LNCaP clone FGC (cell line): ENCODE measurements at regions not wholly inside any gene's neighbourhood (a gene's known extent, or its start where the extent isn't known, plus 50 kb on each side); places are given as distances from the start of the nearest gene placed in this dataset.

Experiments used
- DNase-seq: peaks from one replicate; pipeline ENCODE4 v3.0.0-alpha.2; 2011; ENCODE audit warnings: low read depth
- H3K4me3 ChIP-seq: 2 replicates; pipeline ENCODE4 v1.5.1; 2011; ENCODE audit warnings: mild to moderate bottlenecking, low read depth, low read length, control low read depth
- TF ChIP-seq, protein P1 (sequence below): IDR thresholded peaks from 2 replicates; pipeline ENCODE4 v1.5.1; 2012; ENCODE audit warnings: mild to moderate bottlenecking; ENCODE audit not compliant: control insufficient read depth, insufficient read depth; ENCODE audit errors: extremely low read depth

DNA sequence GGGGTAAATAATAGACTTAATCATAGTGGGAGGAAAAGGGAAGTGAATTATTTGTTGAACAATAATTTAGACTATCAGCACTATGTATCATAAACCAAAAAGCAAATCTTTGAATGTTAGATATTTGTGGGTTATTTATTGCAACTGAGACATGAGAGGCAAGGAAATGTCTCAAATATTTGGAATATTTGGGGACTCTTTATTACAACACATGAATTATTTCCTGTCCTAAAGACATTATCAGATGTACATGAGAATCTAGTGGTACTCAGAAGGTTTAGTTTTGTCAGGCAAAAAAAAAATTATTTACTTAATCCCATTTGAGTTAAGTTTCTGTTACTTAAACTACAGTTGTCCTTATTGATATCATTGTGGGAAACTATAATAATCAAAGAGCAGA, 91.1 kb downstream of the TLR4 start:
- TF ChIP-seq, protein P1, sequence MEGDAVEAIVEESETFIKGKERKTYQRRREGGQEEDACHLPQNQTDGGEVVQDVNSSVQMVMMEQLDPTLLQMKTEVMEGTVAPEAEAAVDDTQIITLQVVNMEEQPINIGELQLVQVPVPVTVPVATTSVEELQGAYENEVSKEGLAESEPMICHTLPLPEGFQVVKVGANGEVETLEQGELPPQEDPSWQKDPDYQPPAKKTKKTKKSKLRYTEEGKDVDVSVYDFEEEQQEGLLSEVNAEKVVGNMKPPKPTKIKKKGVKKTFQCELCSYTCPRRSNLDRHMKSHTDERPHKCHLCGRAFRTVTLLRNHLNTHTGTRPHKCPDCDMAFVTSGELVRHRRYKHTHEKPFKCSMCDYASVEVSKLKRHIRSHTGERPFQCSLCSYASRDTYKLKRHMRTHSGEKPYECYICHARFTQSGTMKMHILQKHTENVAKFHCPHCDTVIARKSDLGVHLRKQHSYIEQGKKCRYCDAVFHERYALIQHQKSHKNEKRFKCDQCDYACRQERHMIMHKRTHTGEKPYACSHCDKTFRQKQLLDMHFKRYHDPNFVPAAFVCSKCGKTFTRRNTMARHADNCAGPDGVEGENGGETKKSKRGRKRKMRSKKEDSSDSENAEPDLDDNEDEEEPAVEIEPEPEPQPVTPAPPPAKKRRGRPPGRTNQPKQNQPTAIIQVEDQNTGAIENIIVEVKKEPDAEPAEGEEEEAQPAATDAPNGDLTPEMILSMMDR = no peak
- DNase-seq = no peak
- H3K4me3 ChIP-seq = no peak overlapping the region

GRCh38 chr9:117796681-117797080, 92.5 kb downstream of the TLR4 start:
- TF ChIP-seq, protein P1 = no peak
- no peak for DNase-seq
- no peak overlapping the region for H3K4me3 ChIP-seq

DNA sequence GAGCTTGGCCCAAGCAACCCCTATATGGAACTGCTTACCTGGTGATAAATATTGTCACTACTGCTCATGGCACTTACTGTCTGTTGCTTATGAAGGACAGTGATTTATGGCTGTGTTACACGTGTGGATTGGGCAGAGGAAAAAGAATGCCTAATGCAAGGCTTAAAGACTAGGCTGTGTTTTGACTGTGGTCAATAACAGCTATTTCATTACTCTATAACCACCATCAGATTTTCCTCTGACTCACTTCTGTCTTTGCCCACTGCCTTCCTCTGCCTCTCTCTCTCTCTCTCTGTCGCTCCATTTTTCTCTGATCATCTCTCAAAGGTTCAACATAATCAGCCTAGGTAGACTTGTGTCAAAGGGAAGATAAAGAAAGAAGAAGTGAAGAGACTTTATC, 96.2 kb downstream of the TLR4 start:
- H3K4me3 ChIP-seq = no peak overlapping the region
- no peak for DNase-seq
- TF ChIP-seq, protein P1 = no peak

DNA sequence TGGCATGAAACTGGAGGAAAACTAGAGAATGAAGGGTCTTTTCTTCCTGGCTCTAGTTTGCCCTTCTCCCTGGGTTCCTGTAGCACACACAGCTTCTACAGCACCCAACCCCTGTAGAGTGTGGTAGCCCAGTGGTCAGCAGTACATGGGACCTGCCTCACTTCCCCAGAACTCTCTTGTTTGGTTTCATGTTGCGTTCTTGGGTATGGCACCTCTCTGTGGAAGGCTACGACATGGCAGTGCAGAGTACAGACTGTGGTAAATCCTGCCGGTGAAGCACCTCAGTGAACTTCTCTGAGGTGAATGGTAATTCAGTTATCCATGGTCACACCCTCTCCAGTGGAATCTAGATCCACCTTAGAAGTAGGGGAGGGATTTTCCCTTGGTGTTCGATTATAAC, 105.5 kb downstream of the TLR4 start:
- TF ChIP-seq, protein P1 = no peak
- DNase-seq = no peak

DNA sequence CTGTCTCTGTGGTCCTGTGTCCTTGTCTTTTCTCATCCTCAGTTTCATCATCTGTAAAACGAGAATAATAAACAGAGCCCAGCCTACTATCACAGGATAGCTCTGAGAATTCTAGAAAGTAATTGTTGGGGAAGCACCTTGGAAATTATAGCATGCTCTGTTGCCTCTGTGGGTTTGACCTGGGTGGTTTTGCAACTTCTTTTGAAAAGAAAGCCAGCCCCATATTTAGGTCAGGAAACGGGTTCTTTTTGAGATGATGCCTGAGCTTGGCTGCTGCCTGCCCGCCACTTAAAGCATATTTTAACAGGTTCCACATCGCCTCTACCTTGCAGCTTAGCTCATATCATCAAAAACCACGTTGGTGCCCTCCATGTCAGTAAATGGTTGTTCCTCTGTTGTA, 111.1 kb downstream of the TLR4 start:
- H3K4me3 ChIP-seq = no peak overlapping the region
- no peak for DNase-seq
- TF ChIP-seq, protein P1 = no peak

More for the DNA sequence above, 105.5 kb downstream of the TLR4 start:
- no peak overlapping the region for H3K4me3 ChIP-seq

DNA sequence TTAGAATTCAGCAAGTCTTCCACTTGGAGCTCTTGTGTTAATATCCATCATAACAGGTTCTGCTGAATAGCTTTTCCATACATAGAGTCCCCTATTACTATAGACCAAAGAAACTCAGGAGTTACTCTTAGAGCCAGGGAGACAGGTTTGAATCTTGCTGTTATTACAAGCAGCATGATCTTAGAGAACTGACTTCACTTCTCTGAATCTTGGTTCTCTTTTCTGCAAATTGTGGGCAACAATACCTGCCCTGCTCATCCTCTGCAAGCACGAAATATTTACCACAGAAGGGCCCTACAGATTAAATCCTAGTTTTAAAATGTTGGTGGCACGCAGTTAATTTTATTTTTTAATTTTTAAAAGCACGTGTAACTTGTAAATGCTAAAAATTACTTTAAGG, 111.7 kb downstream of the TLR4 start:
- TF ChIP-seq, protein P1 = no peak
- DNase-seq = no peak
- H3K4me3 ChIP-seq = no peak overlapping the region

- TF ChIP-seq, protein P1 = no peak
- no peak for DNase-seq
- no peak overlapping the region for H3K4me3 ChIP-seq
These were observed 117.8 kb downstream of the TLR4 start for GRCh38 chr9:117821954-117822353.
